Fibroblast of lung (primary cell): ENCODE measurements at regions not wholly inside any gene's neighbourhood (a gene's known extent, or its start where the extent isn't known, plus 50 kb on each side); places are given as distances from the start of the nearest gene placed in this dataset.

Experiments used
- DNase-seq, 2 donors: peaks; one replicate each; pipeline versions ENCODE4 v3.0.0 to v3.0.0-alpha.2; 2010; ENCODE audit warnings: low read depth in 2 of 2
- H2AFZ ChIP-seq: 2 replicates; pipeline ENCODE4 v1.5.1; 2012; ENCODE audit warnings: low read length, control low read depth, inconsistent platforms
- H3K27ac ChIP-seq: 2 replicates; pipeline ENCODE4 v1.5.1; 2011; ENCODE audit warnings: low read length, control low read depth; ENCODE audit not compliant: insufficient read depth
- H3K27me3 ChIP-seq: 2 replicates; pipeline ENCODE4 v1.5.1; 2011; ENCODE audit warnings: mild to moderate bottlenecking, low read length; ENCODE audit not compliant: control insufficient read depth, insufficient read depth
- H3K36me3 ChIP-seq: 2 replicates; pipeline ENCODE4 v1.5.1; 2011; ENCODE audit warnings: low read length; ENCODE audit not compliant: control insufficient read depth, insufficient read depth
- H3K4me1 ChIP-seq: 2 replicates; pipeline ENCODE4 v1.5.1; 2011; ENCODE audit warnings: low read length; ENCODE audit not compliant: control insufficient read depth, insufficient read depth; ENCODE audit errors: extremely low read depth
- H3K4me2 ChIP-seq: 2 replicates; pipeline ENCODE4 v1.5.1; 2011; ENCODE audit warnings: low read length, control low read depth; ENCODE audit not compliant: insufficient read depth; ENCODE audit errors: extremely low read depth
- H3K4me3 ChIP-seq, 4 experiments: fragments of 200-600 bp in 1 of 4; sonication (generic) in 1 of 4; replicated peaks in 1 of 4; 2 replicates each; pipeline ENCODE4 v1.5.1; 2011 to 2016; ENCODE audit warnings: low read length in 4 of 4, low read depth in 3 of 4, mild to moderate bottlenecking in 3 of 4, control low read depth in 2 of 4, inconsistent platforms in 1 of 4, mixed read lengths in 1 of 4; ENCODE audit not compliant: insufficient read depth in 1 of 4; ENCODE audit errors: control extremely low read depth in 1 of 4
- H3K79me2 ChIP-seq: 2 replicates; pipeline ENCODE4 v1.5.1; 2012; ENCODE audit warnings: mild to moderate bottlenecking, low read length, inconsistent platforms; ENCODE audit not compliant: control insufficient read depth, insufficient read depth
- H3K9ac ChIP-seq: 2 replicates; pipeline ENCODE4 v1.5.1; 2011; ENCODE audit warnings: mild to moderate bottlenecking, low read length, control low read depth; ENCODE audit not compliant: insufficient read depth
- H3K9me3 ChIP-seq: 2 replicates; pipeline ENCODE4 v1.5.1; 2012; ENCODE audit warnings: low read depth, low read length; ENCODE audit not compliant: control insufficient read depth, insufficient read depth
- H4K20me1 ChIP-seq: 2 replicates; pipeline ENCODE4 v1.5.1; 2011; ENCODE audit warnings: low read length; ENCODE audit not compliant: control insufficient read depth, insufficient read depth; ENCODE audit errors: extremely low read depth
- CTCF ChIP-seq, 2 donors: IDR thresholded peaks in 1 of 2; conservative IDR thresholded peaks in 1 of 2; 1 replicate in 1 of 2; 2 replicates in 1 of 2; pipeline ENCODE4 v1.5.1; 2011 to 2012; ENCODE audit warnings: low read length in 2 of 2, control low read depth in 1 of 2, inconsistent platforms in 1 of 2, low read depth in 1 of 2, mild to moderate bottlenecking in 1 of 2
- EZH2 ChIP-seq: IDR thresholded peaks from 2 replicates; pipeline ENCODE4 v1.5.1; 2012; ENCODE audit warnings: low read length, control low read depth, mild to moderate bottlenecking; ENCODE audit errors: missing control alignments

GRCh38 chr1:100604372-100604771 is 66.4 kb downstream of the GPR88 start:
- H3K9me3 ChIP-seq: no peaks in the 10 kb centered on the region
- no peak overlapping the region for H3K27ac ChIP-seq
- no peaks in the 10 kb centered on the region for H3K79me2 ChIP-seq
- TF ChIP-seq CTCF (conservative IDR thresholded peaks at IDR 0.05 in 1 of 2, IDR thresholded peaks at IDR 0.05 in 1 of 2; ENCODE audit: low read depth in 1 of 2, low read length in 2 of 2) (no peak), EZH2 (no peak)
- H3K4me1 ChIP-seq: no peaks in the 10 kb centered on the region
- no peak overlapping the region for H3K4me2 ChIP-seq
- no peak overlapping the region for H3K4me3 ChIP-seq
- H4K20me1 ChIP-seq: no peaks in the 10 kb centered on the region
- H3K36me3 ChIP-seq: no peaks in the 10 kb centered on the region
- H3K9ac ChIP-seq: no peak overlapping the region
- DNase-seq: no peak
- no peak overlapping the region for H2AFZ ChIP-seq
- H3K27me3 ChIP-seq: no peaks in the 10 kb centered on the region

- H3K36me3 ChIP-seq: no peaks in the 10 kb centered on the region
- H3K9ac ChIP-seq: no peak overlapping the region
- no peaks in the 10 kb centered on the region for H3K9me3 ChIP-seq
- no peak overlapping the region for H3K4me2 ChIP-seq
- H3K27me3 ChIP-seq: no peaks in the 10 kb centered on the region
- H4K20me1 ChIP-seq: no peaks in the 10 kb centered on the region
- no peaks in the 10 kb centered on the region for H3K79me2 ChIP-seq
- H2AFZ ChIP-seq: no peak overlapping the region
- H3K27ac ChIP-seq: no peak overlapping the region
- DNase-seq: peak; percentile 65 to 78
- TF ChIP-seq CTCF (conservative IDR thresholded peaks at IDR 0.05 in 1 of 2, IDR thresholded peaks at IDR 0.05 in 1 of 2; ENCODE audit: low read depth in 1 of 2, low read length in 2 of 2): peak; percentile 68 to 86
- no peak for TF ChIP-seq EZH2
- H3K4me3 ChIP-seq: no peak overlapping the region
- H3K4me1 ChIP-seq: no peaks in the 10 kb centered on the region
Observed at GRCh38 chr1:100606438-100606837, 68.5 kb downstream of the GPR88 start.

GRCh38 chr1:100607628-100608240 is 69.8 kb downstream of the GPR88 start:
- Histone ChIP-seq H4K20me1 (no peaks in the 10 kb centered on the region), H3K4me2 (no peak overlapping the region)
- no peak for TF ChIP-seq CTCF (conservative IDR thresholded peaks at IDR 0.05 in 1 of 2, IDR thresholded peaks at IDR 0.05 in 1 of 2; ENCODE audit: low read depth in 1 of 2, low read length in 2 of 2)
- no peak for TF ChIP-seq EZH2

More at GRCh38 chr1:100607628-100608240, 69.8 kb downstream of the GPR88 start:
- no peaks in the 10 kb centered on the region for H3K36me3 ChIP-seq
- no peak overlapping the region for H3K9ac ChIP-seq
- H3K27me3 ChIP-seq: no peaks in the 10 kb centered on the region
- no peaks in the 10 kb centered on the region for H3K9me3 ChIP-seq
- no peak for DNase-seq
- no peak overlapping the region for H3K27ac ChIP-seq
- no peaks in the 10 kb centered on the region for H3K79me2 ChIP-seq
- no peaks in the 10 kb centered on the region for H3K4me1 ChIP-seq
- no peak overlapping the region for H3K4me3 ChIP-seq
- no peak overlapping the region for H2AFZ ChIP-seq
